MCF 10A (cell line): ENCODE measurements at regions not wholly inside any gene's neighbourhood (a gene's known extent, or its start where the extent isn't known, plus 50 kb on each side); places are given as distances from the start of the nearest gene placed in this dataset.

Source experiments
- BruUV-seq: library from RNA; stranded (reverse); fragments of 400-500 nt; replicated peaks from 2 replicates; lab custom pipeline; 2021; lab: Mats Ljungman, UMichigan
- CTCF ChIA-PET: fragments of 300-600 bp; sonication (Branson Sonifier 250); formaldehyde crosslinking; extraction: SDS; loops from one replicate; lab custom pipeline; 2021; ENCODE audit warnings: antibody characterized with exemption, inconsistent platforms; lab: Yijun Ruan, JAX
- POLR2A ChIA-PET: fragments of 300-600, 350-650 bp; sonication (Branson Sonifier 250); formaldehyde crosslinking; extraction: SDS; loops from one replicate; lab custom pipeline; 2020; ENCODE audit warnings: antibody characterized with exemption, inconsistent platforms; lab: Yijun Ruan, JAX
- DNase-seq: peaks from one replicate; pipeline ENCODE4 v3.0.0-alpha.2; 2018; ENCODE audit not compliant: unreplicated experiment
- H3K27ac Mint-ChIP-seq: one replicate; pipeline ENCODE4 v1.8.0; 2022; ENCODE audit warnings: mild to moderate bottlenecking, low read depth, mixed read lengths; ENCODE audit not compliant: unreplicated experiment
- H3K27me3 Mint-ChIP-seq: one replicate; pipeline ENCODE4 v1.8.0; 2022; ENCODE audit warnings: mixed read lengths; ENCODE audit not compliant: insufficient read depth, unreplicated experiment
- H3K36me3 Mint-ChIP-seq: one replicate; pipeline ENCODE4 v1.8.0; 2022; ENCODE audit warnings: mild to moderate bottlenecking, moderate library complexity, mixed read lengths; ENCODE audit not compliant: insufficient read depth, unreplicated experiment
- H3K4me1 Mint-ChIP-seq: one replicate; pipeline ENCODE4 v1.8.0; 2022; ENCODE audit warnings: mixed read lengths; ENCODE audit not compliant: insufficient read depth, unreplicated experiment
- H3K4me3 Mint-ChIP-seq: one replicate; pipeline ENCODE4 v1.8.0; 2022; ENCODE audit warnings: mild to moderate bottlenecking, moderate library complexity, mixed read lengths; ENCODE audit not compliant: unreplicated experiment
- H3K9me3 Mint-ChIP-seq: one replicate; pipeline ENCODE4 v1.8.0; 2022; ENCODE audit warnings: mixed read lengths; ENCODE audit not compliant: unreplicated experiment
- intact Hi-C: fragments of 100-400 bp; cut with micrococcal nuclease; formaldehyde crosslinking; loops from 2 replicates; pipeline ENCODE4 v1.14.1; 2022
- TF ChIP-seq, protein P1 (sequence below): fragments of 200-600 bp; IDR thresholded peaks from one replicate; pipeline ENCODE4 v1.8.0; 2022; ENCODE audit warnings: antibody characterized with exemption, mild to moderate bottlenecking; ENCODE audit not compliant: unreplicated experiment

DNA sequence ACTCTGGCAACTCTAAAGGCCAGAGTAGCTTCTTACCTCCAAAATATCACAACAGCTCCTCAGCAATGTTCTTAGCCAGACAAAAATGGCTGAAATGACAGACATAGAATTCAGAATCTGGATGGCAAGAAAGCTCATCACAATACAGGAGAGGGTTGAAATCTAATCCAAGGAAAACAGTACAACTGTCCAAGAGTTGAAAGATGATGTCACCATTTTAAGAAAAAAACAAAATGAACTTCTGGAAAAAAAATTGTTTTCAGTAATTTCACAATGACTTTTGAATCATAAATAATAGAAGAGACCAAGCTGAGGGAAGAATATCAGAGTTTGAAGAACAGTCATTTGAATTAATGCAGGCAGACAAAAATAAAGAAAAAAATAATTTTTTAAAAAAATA lies 479.5 kb downstream of the ZWINT start:
- no peak overlapping the region for H3K4me3 Mint-ChIP-seq
- no TSS peak for BruUV-seq
- ChIA-PET CTCF (interaction anchor here (0.6 kb wide), 1 partner anchor 411 kb away, joined by 3 read pairs; no protein-coding TSS in a partner anchor), POLR2A (no interaction called here)
- no peak for DNase-seq
- no peaks in the 10 kb centered on the region for H3K36me3 Mint-ChIP-seq
- H3K9me3 Mint-ChIP-seq, result no peaks in the 10 kb centered on the region
- no peak overlapping the region for H3K27ac Mint-ChIP-seq
- intact Hi-C loops, result no loop called here
- H3K27me3 Mint-ChIP-seq, result peaks cover 80% of the 10 kb centered on the region
- H3K4me1 Mint-ChIP-seq, result no peaks in the 10 kb centered on the region
- TF ChIP-seq, protein P1, sequence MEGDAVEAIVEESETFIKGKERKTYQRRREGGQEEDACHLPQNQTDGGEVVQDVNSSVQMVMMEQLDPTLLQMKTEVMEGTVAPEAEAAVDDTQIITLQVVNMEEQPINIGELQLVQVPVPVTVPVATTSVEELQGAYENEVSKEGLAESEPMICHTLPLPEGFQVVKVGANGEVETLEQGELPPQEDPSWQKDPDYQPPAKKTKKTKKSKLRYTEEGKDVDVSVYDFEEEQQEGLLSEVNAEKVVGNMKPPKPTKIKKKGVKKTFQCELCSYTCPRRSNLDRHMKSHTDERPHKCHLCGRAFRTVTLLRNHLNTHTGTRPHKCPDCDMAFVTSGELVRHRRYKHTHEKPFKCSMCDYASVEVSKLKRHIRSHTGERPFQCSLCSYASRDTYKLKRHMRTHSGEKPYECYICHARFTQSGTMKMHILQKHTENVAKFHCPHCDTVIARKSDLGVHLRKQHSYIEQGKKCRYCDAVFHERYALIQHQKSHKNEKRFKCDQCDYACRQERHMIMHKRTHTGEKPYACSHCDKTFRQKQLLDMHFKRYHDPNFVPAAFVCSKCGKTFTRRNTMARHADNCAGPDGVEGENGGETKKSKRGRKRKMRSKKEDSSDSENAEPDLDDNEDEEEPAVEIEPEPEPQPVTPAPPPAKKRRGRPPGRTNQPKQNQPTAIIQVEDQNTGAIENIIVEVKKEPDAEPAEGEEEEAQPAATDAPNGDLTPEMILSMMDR, result no peak

DNA sequence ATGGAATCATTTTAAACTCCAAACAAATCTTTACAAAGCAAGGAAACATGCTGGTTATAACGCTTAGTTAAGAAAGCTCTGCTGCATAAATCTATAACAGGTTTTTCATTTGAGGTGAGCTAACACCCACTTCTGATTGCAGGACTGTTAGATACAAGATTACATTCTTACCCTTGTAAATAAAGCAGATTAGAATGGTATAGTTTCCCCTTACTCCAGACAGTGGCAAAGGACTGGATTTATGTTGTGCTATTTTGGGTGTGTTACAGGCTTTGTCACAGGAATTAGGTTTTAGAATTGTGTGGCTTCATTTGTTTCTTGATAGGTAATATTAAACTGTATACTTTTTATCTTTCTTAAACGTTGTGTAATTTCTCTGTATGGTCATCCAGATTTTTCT lies 487.6 kb downstream of the ZWINT start:
- POLR2A ChIA-PET, result no interaction called here
- peaks cover 80% of the 10 kb centered on the region for H3K27me3 Mint-ChIP-seq
- no peak overlapping the region for H3K27ac Mint-ChIP-seq
- H3K4me3 Mint-ChIP-seq, result no peak overlapping the region
- H3K36me3 Mint-ChIP-seq, result no peaks in the 10 kb centered on the region
- TF ChIP-seq, protein P1, result no peak
- no peaks in the 10 kb centered on the region for H3K4me1 Mint-ChIP-seq
- intact Hi-C loops, result no loop called here
- CTCF ChIA-PET, result no interaction called here
- H3K9me3 Mint-ChIP-seq, result no peaks in the 10 kb centered on the region
- DNase-seq, result no peak
- BruUV-seq, result no TSS peak

- Mint-ChIP-seq H3K4me1 (no peaks in the 10 kb centered on the region), H3K27ac (no peak overlapping the region), H3K36me3 (no peaks in the 10 kb centered on the region), H3K4me3 (no peak overlapping the region), H3K27me3 (peaks cover 78% of the 10 kb centered on the region), H3K9me3 (no peaks in the 10 kb centered on the region)
- intact Hi-C loops, result no loop called here
- TF ChIP-seq, protein P1, result no peak
- ChIA-PET POLR2A (no interaction called here), CTCF (no interaction called here)
- no peak for DNase-seq
- BruUV-seq, result no TSS peak
Measured at GRCh38 chr10:55870186-55870585, 490.9 kb downstream of the ZWINT start.

DNA sequence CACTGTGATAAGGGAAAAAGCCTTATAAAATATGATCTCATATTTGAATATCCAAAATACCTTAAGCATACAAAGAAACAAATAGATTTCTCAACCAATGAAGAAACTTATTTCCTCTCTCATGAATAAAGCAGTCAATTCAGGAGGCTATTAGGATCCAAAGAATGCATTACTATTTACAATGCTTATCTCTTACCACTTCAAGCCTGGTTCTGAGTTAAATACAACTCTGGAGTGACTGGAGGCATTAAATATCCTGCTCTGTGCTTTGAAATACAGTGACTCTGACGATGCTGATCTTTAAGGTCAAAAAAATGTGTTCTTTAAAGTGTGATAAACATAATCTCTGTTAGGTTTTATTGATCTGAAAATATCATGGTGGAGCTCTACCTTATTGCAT lies 493.2 kb downstream of the ZWINT start:
- Mint-ChIP-seq H3K4me1 (no peaks in the 10 kb centered on the region), H3K36me3 (no peaks in the 10 kb centered on the region), H3K27me3 (peaks cover 77% of the 10 kb centered on the region), H3K4me3 (no peak overlapping the region), H3K27ac (no peak overlapping the region), H3K9me3 (no peaks in the 10 kb centered on the region)
- DNase-seq, result no peak
- TF ChIP-seq, protein P1, result no peak
- intact Hi-C loops, result no loop called here
- ChIA-PET CTCF (no interaction called here), POLR2A (interaction anchor here (0.7 kb wide), 1 partner anchor 48 kb away, joined by 3 read pairs; no protein-coding TSS in a partner anchor)
- no TSS peak for BruUV-seq
